GM12873 (cell line): ENCODE measurements at regions not wholly inside any gene's neighbourhood (a gene's known extent, or its start where the extent isn't known, plus 50 kb on each side); places are given as distances from the start of the nearest gene placed in this dataset.

Experiments used
- CTCF ChIP-seq: IDR thresholded peaks from 2 replicates; pipeline ENCODE4 v1.5.1; 2012; ENCODE audit warnings: low read depth, mild to moderate bottlenecking, moderate library complexity, low read length, control low read depth; ENCODE audit not compliant: insufficient read depth; ENCODE audit errors: missing control alignments

- TF ChIP-seq CTCF, result no peak
Observed at GRCh38 chr12:67927324-67927723, 61.9 kb upstream of the IFNG-AS1 start.

DNA sequence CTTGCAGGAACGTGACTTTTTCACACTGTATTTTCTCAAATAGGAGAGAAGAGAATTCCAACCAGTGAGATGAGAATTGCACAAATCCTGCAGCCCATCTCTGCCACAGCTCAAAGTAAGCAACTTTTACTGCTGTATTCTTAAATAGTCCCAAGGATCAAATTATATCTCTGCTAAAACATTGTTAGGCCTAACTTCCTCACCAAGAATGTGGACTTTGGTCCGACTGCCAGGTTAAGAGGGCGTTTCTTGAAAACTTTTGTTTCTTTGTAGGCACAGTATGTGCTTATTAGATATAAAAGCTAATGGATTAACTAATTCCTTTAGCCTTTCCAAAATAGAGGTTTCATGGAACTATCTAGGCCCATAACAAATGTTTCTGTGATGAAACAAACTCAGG lies 61.4 kb upstream of the IFNG-AS1 start:
- no peak for TF ChIP-seq CTCF

GRCh38 chr12:67928621-67929383 lies 60.4 kb upstream of the IFNG-AS1 start:
- no peak for TF ChIP-seq CTCF

- no peak for TF ChIP-seq CTCF
Observed at GRCh38 chr12:67929384-67929772, 59.9 kb upstream of the IFNG-AS1 start.

GRCh38 chr12:67937822-67938221 lies 51.4 kb upstream of the IFNG-AS1 start:
- peak; percentile 16 for TF ChIP-seq CTCF
